Natural killer cell (primary cell): ENCODE measurements at regions not wholly inside any gene's neighbourhood (a gene's known extent, or its start where the extent isn't known, plus 50 kb on each side); places are given as distances from the start of the nearest gene placed in this dataset.

Experiments used
- ATAC-seq, 3 donors: fragments of 150-1000 bp in 2 of 3; fragments of 200-7000 bp in 1 of 3; cut with Tn5 transposase; 1 replicate in 1 of 3; 2 replicates in 2 of 3; pipeline ENCODE4 v1.10.0; 2021; ENCODE audit warnings: mild to moderate bottlenecking in 2 of 3, moderate library complexity in 2 of 3
- DNase-seq, 2 donors: peaks; one replicate each; pipeline versions ENCODE4 v3.0.0 to v3.0.0-alpha.2; 2013 to 2021; ENCODE audit warnings: mixed read lengths in 1 of 2
- H3K27ac ChIP-seq: one replicate; pipeline ENCODE4 v1.5.1; 2013; ENCODE audit warnings: mild to moderate bottlenecking, low read length
- H3K27me3 ChIP-seq: one replicate; pipeline ENCODE4 v1.6.1; 2013; ENCODE audit warnings: low read length; ENCODE audit not compliant: control insufficient read depth, insufficient read depth
- H3K36me3 ChIP-seq: one replicate; pipeline ENCODE4 v1.6.1; 2013; ENCODE audit warnings: low read length; ENCODE audit not compliant: control insufficient read depth, insufficient read depth
- H3K4me1 ChIP-seq: one replicate; pipeline ENCODE4 v1.6.1; 2013; ENCODE audit warnings: low read length; ENCODE audit not compliant: control insufficient read depth, insufficient read depth
- H3K4me3 ChIP-seq: one replicate; pipeline ENCODE4 v1.5.1; 2013; ENCODE audit warnings: low read length
- H3K9me3 ChIP-seq: one replicate; pipeline ENCODE4 v1.6.1; 2013; ENCODE audit warnings: low read length; ENCODE audit not compliant: control insufficient read depth, insufficient read depth
- H3K27ac Mint-ChIP-seq, 2 donors: one replicate each; pipeline ENCODE4 v1.8.0; 2022; ENCODE audit warnings: mild to moderate bottlenecking in 2 of 2, mixed read lengths in 2 of 2, moderate library complexity in 1 of 2
- H3K27me3 Mint-ChIP-seq, 2 donors: one replicate each; pipeline ENCODE4 v1.8.0; 2022; ENCODE audit warnings: low read depth in 2 of 2, mixed read lengths in 2 of 2
- H3K36me3 Mint-ChIP-seq: one replicate; pipeline ENCODE4 v1.8.0; 2022; ENCODE audit warnings: mixed read lengths
- H3K4me1 Mint-ChIP-seq, 2 donors: one replicate each; pipeline ENCODE4 v1.8.0; 2022; ENCODE audit warnings: mixed read lengths in 2 of 2
- H3K4me3 Mint-ChIP-seq: one replicate; pipeline ENCODE4 v1.8.0; 2022; ENCODE audit warnings: mild to moderate bottlenecking, moderate library complexity, mixed read lengths
- H3K9me3 Mint-ChIP-seq, 2 donors: one replicate each; pipeline ENCODE4 v1.8.0; 2022; ENCODE audit warnings: mixed read lengths in 2 of 2
- CTCF ChIP-seq: fragments of 200-600 bp; IDR thresholded peaks from one replicate; pipeline ENCODE4 v1.8.0; 2022; ENCODE audit warnings: antibody characterized with exemption
- WGBS: methylation state at CpG from one replicate; pipeline ENCODE4 v1.1.7; 2013; ENCODE audit warnings: missing lambda C conversion rate; ENCODE audit not compliant: insufficient coverage; 5-methylcytosine and 5-hydroxymethylcytosine counted together
- intact Hi-C: fragments of 100-400 bp; cut with micrococcal nuclease; formaldehyde crosslinking; loops from one replicate; pipeline ENCODE4 v1.14.2; 2022

GRCh38 chr10:85224366-85224940, 896.1 kb downstream of the CCSER2 start:
- Histone ChIP-seq H3K4me3 (no peak overlapping the region), H3K4me1 (no peaks in the 10 kb centered on the region), H3K27ac (no peak overlapping the region), H3K27me3 (no peaks in the 10 kb centered on the region), H3K9me3 (no peaks in the 10 kb centered on the region), H3K36me3 (no peaks in the 10 kb centered on the region)
- Mint-ChIP-seq H3K4me1 (no peaks in the 10 kb centered on the region), H3K27ac (no peak overlapping the region), H3K27me3 (no peaks in the 10 kb centered on the region), H3K9me3 (peaks cover 8 to 11% of the 10 kb centered on the region in 2 donors), H3K36me3 (no peaks in the 10 kb centered on the region), H3K4me3 (no peak overlapping the region)
- no peak for ATAC-seq
- intact Hi-C loops, result no loop called here
- TF ChIP-seq CTCF, result no peak
- whole genome bisulfite sequencing, result 77% methylated on average over 6 of the region's 6 CpGs
- DNase-seq, result no peak

GRCh38 chr10:85225311-85225710, 896.9 kb downstream of the CCSER2 start:
- intact Hi-C loops, result no loop called here
- no peaks in the 10 kb centered on the region for H3K36me3 Mint-ChIP-seq
- Histone ChIP-seq H3K4me3 (no peak overlapping the region), H3K9me3 (no peaks in the 10 kb centered on the region), H3K4me1 (no peaks in the 10 kb centered on the region), H3K36me3 (no peaks in the 10 kb centered on the region), H3K27ac (no peak overlapping the region), H3K27me3 (no peaks in the 10 kb centered on the region)
- H3K9me3 Mint-ChIP-seq, result peaks cover 10 to 12% of the 10 kb centered on the region in 2 donors
- no peak for ATAC-seq
- H3K27ac Mint-ChIP-seq, result no peak overlapping the region
- no peak for DNase-seq
- 55% methylated on average over 2 of the region's 2 CpGs for WGBS
- no peak for TF ChIP-seq CTCF
- H3K27me3 Mint-ChIP-seq, result no peaks in the 10 kb centered on the region
- H3K4me1 Mint-ChIP-seq, result no peaks in the 10 kb centered on the region
- H3K4me3 Mint-ChIP-seq, result no peak overlapping the region

GRCh38 chr10:85226596-85226995, 898.2 kb downstream of the CCSER2 start:
- H3K9me3 ChIP-seq, result no peaks in the 10 kb centered on the region
- no peak for TF ChIP-seq CTCF
- DNase-seq (no peak), ATAC-seq (no peak)
- intact Hi-C loops, result no loop called here
- Mint-ChIP-seq H3K27ac (no peak overlapping the region), H3K4me3 (no peak overlapping the region), H3K36me3 (no peaks in the 10 kb centered on the region), H3K27me3 (no peaks in the 10 kb centered on the region), H3K9me3 (peaks cover 8 to 12% of the 10 kb centered on the region in 2 donors), H3K4me1 (no peaks in the 10 kb centered on the region)
- H3K4me1 ChIP-seq, result no peaks in the 10 kb centered on the region
- H3K27me3 ChIP-seq, result no peaks in the 10 kb centered on the region
- no peak overlapping the region for H3K4me3 ChIP-seq
- no peak overlapping the region for H3K27ac ChIP-seq
- no peaks in the 10 kb centered on the region for H3K36me3 ChIP-seq
- 80% methylated on average over 2 of the region's 2 CpGs for WGBS

- Mint-ChIP-seq H3K36me3 (no peaks in the 10 kb centered on the region), H3K27ac (no peak overlapping the region), H3K4me1 (no peaks in the 10 kb centered on the region), H3K9me3 (peaks cover 8 to 12% of the 10 kb centered on the region in 2 donors), H3K27me3 (no peaks in the 10 kb centered on the region), H3K4me3 (no peak overlapping the region)
- Histone ChIP-seq H3K27ac (no peak overlapping the region), H3K4me1 (no peaks in the 10 kb centered on the region), H3K4me3 (no peak overlapping the region), H3K9me3 (no peaks in the 10 kb centered on the region), H3K27me3 (no peaks in the 10 kb centered on the region), H3K36me3 (no peaks in the 10 kb centered on the region)
- DNase-seq (no peak), ATAC-seq (no peak)
- intact Hi-C loops, result no loop called here
- 69% methylated on average over 1 of the region's 1 CpG for WGBS
- no peak for TF ChIP-seq CTCF
Measured at GRCh38 chr10:85228726-85229125, 900.3 kb downstream of the CCSER2 start.
